ENCODE measurements at regions not wholly inside any gene's neighbourhood (a gene's known extent, or its start where the extent isn't known, plus 50 kb on each side); places are given as distances from the start of the nearest gene placed in this dataset.

DNA sequence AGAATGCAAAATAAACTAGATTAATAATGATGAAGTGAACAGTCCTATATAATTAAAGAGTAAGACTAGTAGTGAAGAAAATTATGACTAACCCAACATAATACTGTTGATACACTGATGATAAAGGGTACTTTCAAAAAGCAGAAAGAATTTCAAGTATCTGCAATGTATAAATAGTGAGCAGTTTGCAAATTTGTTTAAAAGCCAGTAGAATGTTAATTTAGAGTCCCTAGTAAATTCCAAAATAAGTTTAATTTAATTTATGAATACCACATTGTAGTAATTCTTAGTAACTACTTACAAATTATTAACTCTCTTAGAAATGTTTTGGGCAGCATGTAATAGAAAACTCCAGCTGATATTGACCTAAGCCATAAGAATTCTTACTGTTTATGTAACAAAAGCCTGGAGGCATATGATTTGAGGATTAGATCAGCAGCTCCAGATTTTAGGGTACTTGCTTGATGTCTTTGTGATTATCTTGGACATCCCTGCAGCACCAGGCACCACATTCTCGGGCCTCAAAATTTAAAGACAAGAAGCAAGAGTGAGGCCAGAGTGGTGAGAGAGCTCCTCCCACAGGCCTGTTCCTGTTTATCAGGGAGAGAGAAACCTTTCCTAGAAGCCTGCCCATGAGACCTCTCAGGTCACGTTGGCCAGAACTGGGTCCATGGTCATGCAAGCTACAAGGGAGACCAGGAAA lies 67.6 kb upstream of the TDRD3 start:
- Histone ChIP-seq H3K4me3 (no peak overlapping the region), H3K27ac (no peak overlapping the region), H3K36me3 (no peaks in the 10 kb centered on the region), H3K9ac (ENCODE audit: low read depth in 2 of 2, low read length in 2 of 2) (no peak overlapping the region), H3K4me1 (no peaks in the 10 kb centered on the region), H3K27me3 (no peaks in the 10 kb centered on the region), H3K9me3 (no peaks in the 10 kb centered on the region)
- intact Hi-C loops (cut with DNase I): no loop called here
- DNase-seq: peak; percentile 42
- TF ChIP-seq, protein P1, sequence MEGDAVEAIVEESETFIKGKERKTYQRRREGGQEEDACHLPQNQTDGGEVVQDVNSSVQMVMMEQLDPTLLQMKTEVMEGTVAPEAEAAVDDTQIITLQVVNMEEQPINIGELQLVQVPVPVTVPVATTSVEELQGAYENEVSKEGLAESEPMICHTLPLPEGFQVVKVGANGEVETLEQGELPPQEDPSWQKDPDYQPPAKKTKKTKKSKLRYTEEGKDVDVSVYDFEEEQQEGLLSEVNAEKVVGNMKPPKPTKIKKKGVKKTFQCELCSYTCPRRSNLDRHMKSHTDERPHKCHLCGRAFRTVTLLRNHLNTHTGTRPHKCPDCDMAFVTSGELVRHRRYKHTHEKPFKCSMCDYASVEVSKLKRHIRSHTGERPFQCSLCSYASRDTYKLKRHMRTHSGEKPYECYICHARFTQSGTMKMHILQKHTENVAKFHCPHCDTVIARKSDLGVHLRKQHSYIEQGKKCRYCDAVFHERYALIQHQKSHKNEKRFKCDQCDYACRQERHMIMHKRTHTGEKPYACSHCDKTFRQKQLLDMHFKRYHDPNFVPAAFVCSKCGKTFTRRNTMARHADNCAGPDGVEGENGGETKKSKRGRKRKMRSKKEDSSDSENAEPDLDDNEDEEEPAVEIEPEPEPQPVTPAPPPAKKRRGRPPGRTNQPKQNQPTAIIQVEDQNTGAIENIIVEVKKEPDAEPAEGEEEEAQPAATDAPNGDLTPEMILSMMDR (IDR thresholded peaks at IDR 0.05): no peak

GRCh38 chr13:60331249-60332012 lies 65.6 kb upstream of the TDRD3 start:
- Histone ChIP-seq H3K36me3 (no peaks in the 10 kb centered on the region), H3K9ac (ENCODE audit: low read depth in 2 of 2, low read length in 2 of 2) (no peak overlapping the region), H3K9me3 (no peaks in the 10 kb centered on the region), H3K27me3 (no peaks in the 10 kb centered on the region), H3K4me3 (no peak overlapping the region), H3K4me1 (no peaks in the 10 kb centered on the region), H3K27ac (no peak overlapping the region)
- TF ChIP-seq, protein P1 (IDR thresholded peaks at IDR 0.05): no peak
- DNase-seq: no peak
- intact Hi-C loops (cut with DNase I): loop anchor here (5.0 kb wide), 1 partner anchor 649 kb away; no protein-coding TSS in a partner anchor

- Histone ChIP-seq H3K27me3 (no peaks in the 10 kb centered on the region), H3K27ac (no peak overlapping the region), H3K36me3 (no peaks in the 10 kb centered on the region), H3K9ac (ENCODE audit: low read depth in 2 of 2, low read length in 2 of 2) (no peak overlapping the region), H3K9me3 (no peaks in the 10 kb centered on the region), H3K4me3 (no peak overlapping the region), H3K4me1 (no peaks in the 10 kb centered on the region)
- intact Hi-C loops (cut with DNase I): loop anchor here (5.0 kb wide), 1 partner anchor 650 kb away; no protein-coding TSS in a partner anchor
- TF ChIP-seq, protein P1 (IDR thresholded peaks at IDR 0.05): no peak
- DNase-seq: no peak
Observed at GRCh38 chr13:60332682-60333081, 64.3 kb upstream of the TDRD3 start.

GRCh38 chr13:60334310-60334709 lies 62.7 kb upstream of the TDRD3 start:
- intact Hi-C loops (cut with DNase I): loop anchor here (5.0 kb wide), 1 partner anchor 652 kb away; no protein-coding TSS in a partner anchor

GRCh38 chr13:60335531-60335930 lies 61.5 kb upstream of the TDRD3 start:
- DNase-seq: no peak
- intact Hi-C loops (cut with DNase I): no loop called here
- no peak overlapping the region for H3K9ac ChIP-seq (ENCODE audit: low read depth in 2 of 2, low read length in 2 of 2)
- H3K27ac ChIP-seq: no peak overlapping the region
- H3K36me3 ChIP-seq: no peaks in the 10 kb centered on the region
- TF ChIP-seq, protein P1 (IDR thresholded peaks at IDR 0.05): peak; percentile 55
- no peaks in the 10 kb centered on the region for H3K9me3 ChIP-seq
- no peak overlapping the region for H3K4me3 ChIP-seq
- H3K4me1 ChIP-seq: no peaks in the 10 kb centered on the region
- H3K27me3 ChIP-seq: no peaks in the 10 kb centered on the region

More at GRCh38 chr13:60334310-60334709, 62.7 kb upstream of the TDRD3 start:
- TF ChIP-seq, protein P1 (IDR thresholded peaks at IDR 0.05): no peak
- H3K36me3 ChIP-seq: no peaks in the 10 kb centered on the region
- H3K27ac ChIP-seq: no peak overlapping the region
- no peak overlapping the region for H3K9ac ChIP-seq (ENCODE audit: low read depth in 2 of 2, low read length in 2 of 2)
- H3K27me3 ChIP-seq: no peaks in the 10 kb centered on the region
- H3K4me1 ChIP-seq: no peaks in the 10 kb centered on the region
- no peak overlapping the region for H3K4me3 ChIP-seq
- no peak for DNase-seq
- no peaks in the 10 kb centered on the region for H3K9me3 ChIP-seq

Data from colonic mucosa (tissue), 4 donors.